ENCODE measurements at regions not wholly inside any gene's neighbourhood (a gene's known extent, or its start where the extent isn't known, plus 50 kb on each side); places are given as distances from the start of the nearest gene placed in this dataset.

DNA sequence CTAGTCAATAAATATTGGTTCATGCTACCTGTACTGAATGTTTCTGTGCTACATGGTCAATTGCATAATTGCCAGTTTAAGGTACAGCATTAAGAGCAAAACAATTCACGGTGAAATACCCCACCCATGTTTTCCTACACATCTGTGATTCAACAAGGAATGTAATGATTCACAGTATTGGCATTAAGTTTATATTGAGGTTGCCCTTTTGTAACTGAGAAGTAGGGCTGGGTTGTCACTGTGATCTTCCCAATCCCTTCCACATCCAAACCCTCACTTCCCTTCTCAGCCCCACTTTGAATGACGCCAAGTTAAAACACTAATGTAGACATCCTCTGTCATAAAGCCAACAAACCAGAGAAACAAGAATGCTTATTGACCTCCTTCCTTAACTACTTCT is 112.0 kb upstream of the TJP1 start:
- H3K4me1 Mint-ChIP-seq, result peaks cover 18% of the 10 kb centered on the region
- no peak for TF ChIP-seq TEAD1 (CRISPR knock-in tag; IDR thresholded peaks at IDR 0.05)
- TF ChIP-seq NR3C1 (CRISPR knock-in tag; conservative IDR thresholded peaks at IDR 0.05; ENCODE audit: low read depth), result no peak
- TF ChIP-seq, protein P1, sequence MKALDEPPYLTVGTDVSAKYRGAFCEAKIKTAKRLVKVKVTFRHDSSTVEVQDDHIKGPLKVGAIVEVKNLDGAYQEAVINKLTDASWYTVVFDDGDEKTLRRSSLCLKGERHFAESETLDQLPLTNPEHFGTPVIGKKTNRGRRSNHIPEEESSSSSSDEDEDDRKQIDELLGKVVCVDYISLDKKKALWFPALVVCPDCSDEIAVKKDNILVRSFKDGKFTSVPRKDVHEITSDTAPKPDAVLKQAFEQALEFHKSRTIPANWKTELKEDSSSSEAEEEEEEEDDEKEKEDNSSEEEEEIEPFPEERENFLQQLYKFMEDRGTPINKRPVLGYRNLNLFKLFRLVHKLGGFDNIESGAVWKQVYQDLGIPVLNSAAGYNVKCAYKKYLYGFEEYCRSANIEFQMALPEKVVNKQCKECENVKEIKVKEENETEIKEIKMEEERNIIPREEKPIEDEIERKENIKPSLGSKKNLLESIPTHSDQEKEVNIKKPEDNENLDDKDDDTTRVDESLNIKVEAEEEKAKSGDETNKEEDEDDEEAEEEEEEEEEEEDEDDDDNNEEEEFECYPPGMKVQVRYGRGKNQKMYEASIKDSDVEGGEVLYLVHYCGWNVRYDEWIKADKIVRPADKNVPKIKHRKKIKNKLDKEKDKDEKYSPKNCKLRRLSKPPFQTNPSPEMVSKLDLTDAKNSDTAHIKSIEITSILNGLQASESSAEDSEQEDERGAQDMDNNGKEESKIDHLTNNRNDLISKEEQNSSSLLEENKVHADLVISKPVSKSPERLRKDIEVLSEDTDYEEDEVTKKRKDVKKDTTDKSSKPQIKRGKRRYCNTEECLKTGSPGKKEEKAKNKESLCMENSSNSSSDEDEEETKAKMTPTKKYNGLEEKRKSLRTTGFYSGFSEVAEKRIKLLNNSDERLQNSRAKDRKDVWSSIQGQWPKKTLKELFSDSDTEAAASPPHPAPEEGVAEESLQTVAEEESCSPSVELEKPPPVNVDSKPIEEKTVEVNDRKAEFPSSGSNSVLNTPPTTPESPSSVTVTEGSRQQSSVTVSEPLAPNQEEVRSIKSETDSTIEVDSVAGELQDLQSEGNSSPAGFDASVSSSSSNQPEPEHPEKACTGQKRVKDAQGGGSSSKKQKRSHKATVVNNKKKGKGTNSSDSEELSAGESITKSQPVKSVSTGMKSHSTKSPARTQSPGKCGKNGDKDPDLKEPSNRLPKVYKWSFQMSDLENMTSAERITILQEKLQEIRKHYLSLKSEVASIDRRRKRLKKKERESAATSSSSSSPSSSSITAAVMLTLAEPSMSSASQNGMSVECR (CRISPR knock-in tag; IDR thresholded peaks at IDR 0.05; ENCODE audit: borderline replicate concordance), result no peak
- TF ChIP-seq, protein P2, sequence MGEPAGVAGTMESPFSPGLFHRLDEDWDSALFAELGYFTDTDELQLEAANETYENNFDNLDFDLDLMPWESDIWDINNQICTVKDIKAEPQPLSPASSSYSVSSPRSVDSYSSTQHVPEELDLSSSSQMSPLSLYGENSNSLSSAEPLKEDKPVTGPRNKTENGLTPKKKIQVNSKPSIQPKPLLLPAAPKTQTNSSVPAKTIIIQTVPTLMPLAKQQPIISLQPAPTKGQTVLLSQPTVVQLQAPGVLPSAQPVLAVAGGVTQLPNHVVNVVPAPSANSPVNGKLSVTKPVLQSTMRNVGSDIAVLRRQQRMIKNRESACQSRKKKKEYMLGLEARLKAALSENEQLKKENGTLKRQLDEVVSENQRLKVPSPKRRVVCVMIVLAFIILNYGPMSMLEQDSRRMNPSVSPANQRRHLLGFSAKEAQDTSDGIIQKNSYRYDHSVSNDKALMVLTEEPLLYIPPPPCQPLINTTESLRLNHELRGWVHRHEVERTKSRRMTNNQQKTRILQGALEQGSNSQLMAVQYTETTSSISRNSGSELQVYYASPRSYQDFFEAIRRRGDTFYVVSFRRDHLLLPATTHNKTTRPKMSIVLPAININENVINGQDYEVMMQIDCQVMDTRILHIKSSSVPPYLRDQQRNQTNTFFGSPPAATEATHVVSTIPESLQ (CRISPR knock-in tag; IDR thresholded peaks at IDR 0.05), result no peak
- no peak for TF ChIP-seq FOXJ3 (CRISPR knock-in tag; IDR thresholded peaks at IDR 0.05; ENCODE audit: borderline replicate concordance)
- TF ChIP-seq, protein P3, sequence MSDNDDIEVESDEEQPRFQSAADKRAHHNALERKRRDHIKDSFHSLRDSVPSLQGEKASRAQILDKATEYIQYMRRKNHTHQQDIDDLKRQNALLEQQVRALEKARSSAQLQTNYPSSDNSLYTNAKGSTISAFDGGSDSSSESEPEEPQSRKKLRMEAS (CRISPR knock-in tag; IDR thresholded peaks at IDR 0.05), result no peak
- TF ChIP-seq, protein P4, sequence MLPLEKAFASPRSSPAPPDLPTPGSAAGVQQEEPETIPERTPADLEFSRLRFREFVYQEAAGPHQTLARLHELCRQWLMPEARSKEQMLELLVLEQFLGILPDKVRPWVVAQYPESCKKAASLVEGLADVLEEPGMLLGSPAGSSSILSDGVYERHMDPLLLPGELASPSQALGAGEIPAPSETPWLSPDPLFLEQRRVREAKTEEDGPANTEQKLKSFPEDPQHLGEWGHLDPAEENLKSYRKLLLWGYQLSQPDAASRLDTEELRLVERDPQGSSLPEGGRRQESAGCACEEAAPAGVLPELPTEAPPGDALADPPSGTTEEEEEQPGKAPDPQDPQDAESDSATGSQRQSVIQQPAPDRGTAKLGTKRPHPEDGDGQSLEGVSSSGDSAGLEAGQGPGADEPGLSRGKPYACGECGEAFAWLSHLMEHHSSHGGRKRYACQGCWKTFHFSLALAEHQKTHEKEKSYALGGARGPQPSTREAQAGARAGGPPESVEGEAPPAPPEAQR (CRISPR knock-in tag; IDR thresholded peaks at IDR 0.05), result no peak
- TF ChIP-seq, protein P5, sequence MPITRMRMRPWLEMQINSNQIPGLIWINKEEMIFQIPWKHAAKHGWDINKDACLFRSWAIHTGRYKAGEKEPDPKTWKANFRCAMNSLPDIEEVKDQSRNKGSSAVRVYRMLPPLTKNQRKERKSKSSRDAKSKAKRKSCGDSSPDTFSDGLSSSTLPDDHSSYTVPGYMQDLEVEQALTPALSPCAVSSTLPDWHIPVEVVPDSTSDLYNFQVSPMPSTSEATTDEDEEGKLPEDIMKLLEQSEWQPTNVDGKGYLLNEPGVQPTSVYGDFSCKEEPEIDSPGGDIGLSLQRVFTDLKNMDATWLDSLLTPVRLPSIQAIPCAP (CRISPR knock-in tag; IDR thresholded peaks at IDR 0.05), result no peak
- TF ChIP-seq, protein P6, sequence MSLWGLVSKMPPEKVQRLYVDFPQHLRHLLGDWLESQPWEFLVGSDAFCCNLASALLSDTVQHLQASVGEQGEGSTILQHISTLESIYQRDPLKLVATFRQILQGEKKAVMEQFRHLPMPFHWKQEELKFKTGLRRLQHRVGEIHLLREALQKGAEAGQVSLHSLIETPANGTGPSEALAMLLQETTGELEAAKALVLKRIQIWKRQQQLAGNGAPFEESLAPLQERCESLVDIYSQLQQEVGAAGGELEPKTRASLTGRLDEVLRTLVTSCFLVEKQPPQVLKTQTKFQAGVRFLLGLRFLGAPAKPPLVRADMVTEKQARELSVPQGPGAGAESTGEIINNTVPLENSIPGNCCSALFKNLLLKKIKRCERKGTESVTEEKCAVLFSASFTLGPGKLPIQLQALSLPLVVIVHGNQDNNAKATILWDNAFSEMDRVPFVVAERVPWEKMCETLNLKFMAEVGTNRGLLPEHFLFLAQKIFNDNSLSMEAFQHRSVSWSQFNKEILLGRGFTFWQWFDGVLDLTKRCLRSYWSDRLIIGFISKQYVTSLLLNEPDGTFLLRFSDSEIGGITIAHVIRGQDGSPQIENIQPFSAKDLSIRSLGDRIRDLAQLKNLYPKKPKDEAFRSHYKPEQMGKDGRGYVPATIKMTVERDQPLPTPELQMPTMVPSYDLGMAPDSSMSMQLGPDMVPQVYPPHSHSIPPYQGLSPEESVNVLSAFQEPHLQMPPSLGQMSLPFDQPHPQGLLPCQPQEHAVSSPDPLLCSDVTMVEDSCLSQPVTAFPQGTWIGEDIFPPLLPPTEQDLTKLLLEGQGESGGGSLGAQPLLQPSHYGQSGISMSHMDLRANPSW (CRISPR knock-in tag; conservative IDR thresholded peaks at IDR 0.05; ENCODE audit: low read depth), result no peak
- TF ChIP-seq ZNF423 (CRISPR knock-in tag; IDR thresholded peaks at IDR 0.05), result no peak
- TF ChIP-seq, protein P7, sequence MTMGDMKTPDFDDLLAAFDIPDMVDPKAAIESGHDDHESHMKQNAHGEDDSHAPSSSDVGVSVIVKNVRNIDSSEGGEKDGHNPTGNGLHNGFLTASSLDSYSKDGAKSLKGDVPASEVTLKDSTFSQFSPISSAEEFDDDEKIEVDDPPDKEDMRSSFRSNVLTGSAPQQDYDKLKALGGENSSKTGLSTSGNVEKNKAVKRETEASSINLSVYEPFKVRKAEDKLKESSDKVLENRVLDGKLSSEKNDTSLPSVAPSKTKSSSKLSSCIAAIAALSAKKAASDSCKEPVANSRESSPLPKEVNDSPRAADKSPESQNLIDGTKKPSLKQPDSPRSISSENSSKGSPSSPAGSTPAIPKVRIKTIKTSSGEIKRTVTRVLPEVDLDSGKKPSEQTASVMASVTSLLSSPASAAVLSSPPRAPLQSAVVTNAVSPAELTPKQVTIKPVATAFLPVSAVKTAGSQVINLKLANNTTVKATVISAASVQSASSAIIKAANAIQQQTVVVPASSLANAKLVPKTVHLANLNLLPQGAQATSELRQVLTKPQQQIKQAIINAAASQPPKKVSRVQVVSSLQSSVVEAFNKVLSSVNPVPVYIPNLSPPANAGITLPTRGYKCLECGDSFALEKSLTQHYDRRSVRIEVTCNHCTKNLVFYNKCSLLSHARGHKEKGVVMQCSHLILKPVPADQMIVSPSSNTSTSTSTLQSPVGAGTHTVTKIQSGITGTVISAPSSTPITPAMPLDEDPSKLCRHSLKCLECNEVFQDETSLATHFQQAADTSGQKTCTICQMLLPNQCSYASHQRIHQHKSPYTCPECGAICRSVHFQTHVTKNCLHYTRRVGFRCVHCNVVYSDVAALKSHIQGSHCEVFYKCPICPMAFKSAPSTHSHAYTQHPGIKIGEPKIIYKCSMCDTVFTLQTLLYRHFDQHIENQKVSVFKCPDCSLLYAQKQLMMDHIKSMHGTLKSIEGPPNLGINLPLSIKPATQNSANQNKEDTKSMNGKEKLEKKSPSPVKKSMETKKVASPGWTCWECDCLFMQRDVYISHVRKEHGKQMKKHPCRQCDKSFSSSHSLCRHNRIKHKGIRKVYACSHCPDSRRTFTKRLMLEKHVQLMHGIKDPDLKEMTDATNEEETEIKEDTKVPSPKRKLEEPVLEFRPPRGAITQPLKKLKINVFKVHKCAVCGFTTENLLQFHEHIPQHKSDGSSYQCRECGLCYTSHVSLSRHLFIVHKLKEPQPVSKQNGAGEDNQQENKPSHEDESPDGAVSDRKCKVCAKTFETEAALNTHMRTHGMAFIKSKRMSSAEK (CRISPR knock-in tag; IDR thresholded peaks at IDR 0.05; ENCODE audit: borderline replicate concordance), result no peak
- TF ChIP-seq NFYB (CRISPR knock-in tag; conservative IDR thresholded peaks at IDR 0.05; ENCODE audit: low read depth), result no peak
- no peak for TF ChIP-seq OVOL2 (CRISPR knock-in tag; IDR thresholded peaks at IDR 0.05; ENCODE audit: borderline replicate concordance)
- no peak for TF ChIP-seq SP1 (CRISPR knock-in tag; conservative IDR thresholded peaks at IDR 0.05)
- TF ChIP-seq ZNF671 (CRISPR knock-in tag; IDR thresholded peaks at IDR 0.05), result no peak
- no peak for TF ChIP-seq MYBL2 (CRISPR knock-in tag; IDR thresholded peaks at IDR 0.05)
- ChIA-PET POLR2A (no interaction called here), CTCF (no interaction called here)
- DNase-seq (ENCODE audit: low spot score), result no peak
- no peak overlapping the region for H3K27ac Mint-ChIP-seq
- H3K27me3 Mint-ChIP-seq (ENCODE audit: low read depth), result no peaks in the 10 kb centered on the region
- no peak for ATAC-seq
- no peak overlapping the region for H3K4me3 Mint-ChIP-seq
- H3K36me3 Mint-ChIP-seq, result no peaks in the 10 kb centered on the region
- H3K9me3 Mint-ChIP-seq, result no peaks in the 10 kb centered on the region

All from WTC11 (cell line).